Stomach (tissue), 4 donors: ENCODE measurements at regions not wholly inside any gene's neighbourhood (a gene's known extent, or its start where the extent isn't known, plus 50 kb on each side); places are given as distances from the start of the nearest gene placed in this dataset.

Source experiments
- CTCF ChIP-seq, 7 experiments: fragments of 450-650 bp in 4 of 7; fragments of 200-600 bp in 3 of 7; sonication (generic) in 3 of 7; IDR thresholded peaks; one replicate each; pipeline ENCODE4 v1.5.1; 2016 to 2019; ENCODE audit warnings: antibody characterized with exemption in 7 of 7, control low read depth in 2 of 7, mild to moderate bottlenecking in 1 of 7
- EP300 ChIP-seq: sonication (generic); formaldehyde crosslinking; IDR thresholded peaks from one replicate; pipeline ENCODE4 v1.6.1; 2017; ENCODE audit warnings: antibody characterized with exemption
- POLR2A ChIP-seq, 4 donors: fragments of 450-650 bp; IDR thresholded peaks; one replicate each; pipeline ENCODE4 v1.6.1; 2016; ENCODE audit warnings: antibody characterized with exemption in 4 of 4, control low read depth in 2 of 4, mild to moderate bottlenecking in 1 of 4, moderate library complexity in 1 of 4
- POLR2AphosphoS5 ChIP-seq, 3 donors: sonication (generic); formaldehyde crosslinking; IDR thresholded peaks; one replicate each; pipeline ENCODE4 v1.6.1; 2016; ENCODE audit warnings: antibody characterized with exemption in 3 of 3

DNA sequence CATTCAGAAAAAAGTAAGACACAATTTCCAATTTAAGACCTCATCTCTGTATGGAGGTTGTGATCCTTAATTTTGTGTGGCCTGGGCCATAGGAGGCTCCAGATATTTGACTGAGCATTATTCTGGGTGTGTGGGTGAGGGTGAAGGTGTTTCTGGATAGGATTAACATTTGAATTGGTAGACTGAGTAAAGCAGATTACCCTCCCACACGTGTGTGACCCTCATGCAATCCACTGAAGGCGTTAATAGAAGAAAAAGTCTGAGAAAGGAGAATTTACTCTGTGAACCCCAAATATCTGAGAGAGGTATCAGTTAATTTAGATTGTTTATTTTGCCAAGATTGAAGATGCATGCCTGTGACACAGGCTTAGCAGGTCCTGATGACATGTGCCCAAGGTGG, 328.0 kb upstream of the POT1 start:
- no peak for TF ChIP-seq POLR2A (IDR thresholded peaks at IDR 0.05)
- no peak for TF ChIP-seq CTCF (IDR thresholded peaks at IDR 0.05)
- no peak for TF ChIP-seq POLR2AphosphoS5 (IDR thresholded peaks at IDR 0.05)
- TF ChIP-seq EP300, result no peak
